ENCODE measurements at regions not wholly inside any gene's neighbourhood (a gene's known extent, or its start where the extent isn't known, plus 50 kb on each side); places are given as distances from the start of the nearest gene placed in this dataset.

DNA sequence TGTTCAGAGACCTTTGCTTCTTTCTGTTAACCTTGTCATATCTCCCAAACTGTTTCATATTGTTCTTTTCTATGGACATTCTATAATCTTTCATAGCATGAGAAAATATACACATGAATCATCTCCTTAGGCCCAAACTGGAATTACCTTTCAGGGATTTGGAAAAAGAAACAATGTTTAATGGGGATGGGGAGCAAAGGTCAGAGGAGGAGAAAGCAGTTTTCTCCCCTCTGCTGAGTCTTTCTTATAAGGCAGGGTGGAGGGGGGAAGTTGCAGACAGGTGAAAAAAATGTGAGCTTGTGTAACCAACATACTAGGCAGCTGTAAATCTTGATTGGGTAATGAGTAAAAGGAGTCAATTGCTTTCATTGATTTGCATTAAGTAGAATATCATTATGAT lies 164.1 kb downstream of the BRINP2 start:
- DNase-seq (peak; percentile 21), ATAC-seq (no peak)
- no peaks in the 10 kb centered on the region for H3F3A ChIP-seq (ENCODE audit: low read length, unreplicated experiment)
- no peak overlapping the region for H3K27ac ChIP-seq (ENCODE audit: low read length)
- no peaks in the 10 kb centered on the region for H3K9me3 ChIP-seq (ENCODE audit: low read length)
- no peak overlapping the region for H3K9ac ChIP-seq (ENCODE audit: low read length)
- peaks cover 6% of the 10 kb centered on the region; the same call in 1 of the 2 replicates for H3K4me1 ChIP-seq (ENCODE audit: insufficient read depth, low read length)
- no peaks in the 10 kb centered on the region for H3K27me3 ChIP-seq (ENCODE audit: low read length)
- BruUV-seq (replicated peaks): no TSS peak
- POLR2A ChIA-PET (ENCODE audit: unreplicated experiment): interaction anchor here (0.7 kb wide), 1 partner anchor 1334 kb away, joined by 3 read pairs; no protein-coding TSS in a partner anchor
- H3K9me2 ChIP-seq (replicated peaks; ENCODE audit: low read length): no peaks in the 10 kb centered on the region
- no peaks in the 10 kb centered on the region for H3K36me3 ChIP-seq (ENCODE audit: low read depth, low read length)
- no peaks in the 10 kb centered on the region for H4K20me1 ChIP-seq (ENCODE audit: low read length)
- no peak overlapping the region for H3K4me3 ChIP-seq (ENCODE audit: low read length)
- no peak overlapping the region for H3K4me2 ChIP-seq (ENCODE audit: low read length)
- H2AFZ ChIP-seq (ENCODE audit: low read length): no peak overlapping the region
- TF ChIP-seq CTCF (conservative IDR thresholded peaks at IDR 0.05; ENCODE audit: low read depth, low read length) (no peak), EZH2 (IDR thresholded peaks at IDR 0.05; ENCODE audit: low read length, unreplicated experiment) (no peak), EZH2phosphoT487 (IDR thresholded peaks at IDR 0.05; ENCODE audit: borderline replicate concordance, low read length) (no peak)
- CTCF ChIA-PET: interaction anchor here (0.6 kb wide), 1 partner anchor 296 kb away, joined by 3 read pairs; no protein-coding TSS in a partner anchor
- H3K79me2 ChIP-seq (ENCODE audit: low read length): no peaks in the 10 kb centered on the region
- intact Hi-C loops (cut with micrococcal nuclease): no loop called here

DNA sequence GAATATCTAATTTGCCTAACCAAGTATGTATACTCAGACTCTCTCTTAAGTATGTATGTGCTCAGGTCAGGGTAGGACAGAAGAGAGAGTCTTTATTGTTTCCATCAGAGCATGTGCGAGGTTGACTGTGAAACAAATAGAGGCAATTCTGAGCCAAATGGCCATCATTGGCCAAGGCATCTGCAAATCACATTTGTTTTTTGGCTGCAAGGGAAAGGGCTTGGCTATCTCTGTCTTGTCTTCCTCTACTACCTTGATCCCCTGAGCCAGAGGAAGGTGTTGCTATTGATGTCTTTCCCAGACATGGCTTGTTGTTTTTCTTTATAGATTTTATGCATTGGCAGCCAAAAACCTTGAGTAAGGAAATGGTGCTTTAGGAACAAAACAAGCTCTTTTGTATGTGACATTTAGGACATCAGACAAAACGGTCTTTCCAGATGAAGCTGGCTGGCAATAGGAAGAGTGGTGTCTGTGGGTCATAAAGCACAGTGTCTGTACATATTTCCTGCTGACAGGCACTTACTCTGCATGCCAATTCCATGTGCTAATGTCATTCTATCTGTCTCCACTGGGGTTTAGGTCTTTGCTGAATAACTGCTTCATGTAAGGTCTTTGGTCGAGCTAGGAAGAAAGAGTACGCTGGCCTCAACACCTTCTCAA lies 163.3 kb downstream of the BRINP2 start:
- Histone ChIP-seq H3K27me3 (ENCODE audit: low read length) (no peaks in the 10 kb centered on the region), H3K4me1 (ENCODE audit: insufficient read depth, low read length) (peaks cover 6% of the 10 kb centered on the region; the same call in 1 of the 2 replicates), H4K20me1 (ENCODE audit: low read length) (no peaks in the 10 kb centered on the region), H3F3A (ENCODE audit: low read length, unreplicated experiment) (no peaks in the 10 kb centered on the region), H3K36me3 (ENCODE audit: low read depth, low read length) (no peaks in the 10 kb centered on the region), H3K9me2 (replicated peaks; ENCODE audit: low read length) (no peaks in the 10 kb centered on the region), H3K79me2 (ENCODE audit: low read length) (no peaks in the 10 kb centered on the region), H2AFZ (ENCODE audit: low read length) (no peak overlapping the region), H3K4me3 (ENCODE audit: low read length) (no peak overlapping the region), H3K9ac (ENCODE audit: low read length) (no peak overlapping the region), H3K9me3 (ENCODE audit: low read length) (no peaks in the 10 kb centered on the region), H3K27ac (ENCODE audit: low read length) (no peak overlapping the region), H3K4me2 (ENCODE audit: low read length) (no peak overlapping the region)
- ChIA-PET CTCF (no interaction called here), POLR2A (ENCODE audit: unreplicated experiment) (no interaction called here)
- ATAC-seq (peak; percentile 50; the same call in 1 of the 2 replicates), DNase-seq (peak; percentile 43)
- intact Hi-C loops (cut with micrococcal nuclease): no loop called here
- no TSS peak for BruUV-seq (replicated peaks)
- no peak for TF ChIP-seq EZH2 (IDR thresholded peaks at IDR 0.05; ENCODE audit: low read length, unreplicated experiment)
- no peak; the same call in 1 of the 2 replicates for TF ChIP-seq CTCF (conservative IDR thresholded peaks at IDR 0.05; ENCODE audit: low read depth, low read length)
- no peak for TF ChIP-seq EZH2phosphoT487 (IDR thresholded peaks at IDR 0.05; ENCODE audit: borderline replicate concordance, low read length)

Data from PC-3 (cell line).